HG03521 (cell line): ENCODE measurements at regions not wholly inside any gene's neighbourhood (a gene's known extent, or its start where the extent isn't known, plus 50 kb on each side); places are given as distances from the start of the nearest gene placed in this dataset.
"Not testable (repeated sequence)": the region's sequence is repeated elsewhere in the genome, so short reads cannot be mapped to it uniquely, and the experiment has no call there.

Source experiments
- ATAC-seq: cut with Tn5 transposase; IDR thresholded peaks from one replicate; pipeline ENCODE4 v1.9.1; 2021; ENCODE audit warnings: mild to moderate bottlenecking, moderate library complexity; ENCODE audit not compliant: unreplicated experiment

DNA sequence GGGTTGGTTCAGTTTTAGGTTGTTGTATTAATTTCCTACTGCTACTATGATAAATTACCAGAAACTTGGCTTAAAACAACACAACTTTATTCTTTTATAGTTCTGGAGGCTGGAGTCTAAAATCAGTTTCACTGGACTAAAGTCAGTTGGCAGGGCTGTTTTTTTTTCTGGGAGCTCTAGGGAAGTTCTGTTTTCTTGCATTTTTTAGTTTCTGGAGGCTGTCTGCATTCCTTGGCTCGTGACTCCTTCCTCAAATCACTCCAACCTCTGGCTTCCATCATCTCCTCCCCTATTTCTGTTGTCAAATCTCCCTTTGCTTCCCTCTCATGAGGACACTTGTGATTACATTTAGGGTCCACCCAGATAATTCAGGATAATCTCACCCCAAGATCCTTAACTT is 51.3 kb upstream of the SUB1 start:
- ATAC-seq: no peak

GRCh38 chr5:32531885-32532520 is 53.4 kb upstream of the SUB1 start:
- ATAC-seq: peak; percentile 66

- not testable (repeated sequence) for ATAC-seq
Measured at GRCh38 chr5:32527321-32527720, 58.0 kb upstream of the SUB1 start.

DNA sequence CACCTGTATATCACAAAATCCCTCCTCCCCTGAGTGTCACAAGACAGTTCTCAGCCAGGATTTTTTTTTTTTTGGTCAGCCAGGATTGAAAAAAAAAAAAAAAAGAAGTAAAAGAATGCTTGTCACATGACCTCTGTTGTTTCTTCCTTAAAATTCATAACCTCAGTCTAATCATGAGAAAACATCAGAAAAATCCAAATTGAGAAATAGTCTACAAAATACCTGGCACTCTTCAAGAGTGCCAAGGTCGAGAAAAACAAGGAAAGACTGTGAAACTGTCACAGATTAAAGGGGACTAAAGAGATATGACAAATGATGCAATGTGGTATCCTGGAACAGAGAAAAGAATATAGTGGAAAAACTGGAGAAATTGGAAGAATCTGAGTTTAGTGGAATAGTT is 58.5 kb upstream of the SUB1 start:
- ATAC-seq: no peak

- no peak for ATAC-seq
Measured at GRCh38 chr5:32523625-32524024, 61.7 kb upstream of the SUB1 start.

- ATAC-seq: no peak
Measured at GRCh38 chr5:32522429-32523143, 62.8 kb upstream of the SUB1 start.

DNA sequence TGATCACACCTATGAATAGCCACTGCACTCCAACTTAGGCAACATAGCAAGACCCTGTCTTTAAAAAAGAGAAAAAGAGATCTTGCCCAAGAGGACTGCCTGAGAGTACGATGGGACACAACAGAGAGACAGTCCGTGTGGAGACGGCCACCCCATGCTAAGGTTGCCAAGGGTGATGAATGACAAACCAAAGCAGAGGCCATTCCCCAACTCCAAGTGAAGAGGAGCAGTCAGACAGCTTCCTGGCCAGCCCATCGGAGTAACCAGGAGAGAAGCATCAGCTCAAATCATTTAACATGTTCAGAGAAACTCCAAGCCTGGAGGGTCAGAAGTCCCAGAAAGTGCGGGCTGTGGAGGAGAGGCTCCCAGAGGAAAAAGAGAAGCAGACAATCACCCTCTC is 63.9 kb upstream of the SUB1 start:
- no peak for ATAC-seq

- no peak for ATAC-seq
Measured at GRCh38 chr5:32520972-32521371, 64.4 kb upstream of the SUB1 start.

- ATAC-seq: no peak
Measured at GRCh38 chr5:32520356-32520755, 65.0 kb upstream of the SUB1 start.

- ATAC-seq: no peak
Measured at GRCh38 chr5:32519508-32519907, 65.8 kb upstream of the SUB1 start.

GRCh38 chr5:32514806-32515205 is 70.3 kb upstream of the ZFR start:
- ATAC-seq: no peak

DNA sequence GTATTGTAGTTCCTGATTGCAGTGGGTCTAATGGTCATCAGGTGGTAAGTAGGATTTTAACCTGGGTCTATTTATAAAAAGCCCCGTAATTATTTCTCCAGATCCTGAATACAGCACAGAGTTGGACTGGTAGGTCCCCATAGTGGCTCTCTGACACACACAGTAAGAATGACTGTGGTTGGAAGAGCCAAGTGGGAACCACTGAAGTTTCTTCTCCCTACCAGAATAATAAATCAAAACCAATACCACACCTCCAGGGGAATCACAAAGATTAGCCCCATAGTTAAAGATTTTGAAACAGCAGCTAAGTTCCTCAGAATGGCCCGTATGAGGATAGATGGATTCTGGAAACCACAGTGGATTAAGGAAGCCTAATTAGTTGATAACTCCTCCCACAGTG is 68.4 kb upstream of the ZFR start:
- no peak for ATAC-seq

GRCh38 chr5:32511776-32512374 is 67.3 kb upstream of the ZFR start:
- ATAC-seq: no peak

- ATAC-seq: no peak
Measured at GRCh38 chr5:32510860-32511259, 66.3 kb upstream of the ZFR start.

DNA sequence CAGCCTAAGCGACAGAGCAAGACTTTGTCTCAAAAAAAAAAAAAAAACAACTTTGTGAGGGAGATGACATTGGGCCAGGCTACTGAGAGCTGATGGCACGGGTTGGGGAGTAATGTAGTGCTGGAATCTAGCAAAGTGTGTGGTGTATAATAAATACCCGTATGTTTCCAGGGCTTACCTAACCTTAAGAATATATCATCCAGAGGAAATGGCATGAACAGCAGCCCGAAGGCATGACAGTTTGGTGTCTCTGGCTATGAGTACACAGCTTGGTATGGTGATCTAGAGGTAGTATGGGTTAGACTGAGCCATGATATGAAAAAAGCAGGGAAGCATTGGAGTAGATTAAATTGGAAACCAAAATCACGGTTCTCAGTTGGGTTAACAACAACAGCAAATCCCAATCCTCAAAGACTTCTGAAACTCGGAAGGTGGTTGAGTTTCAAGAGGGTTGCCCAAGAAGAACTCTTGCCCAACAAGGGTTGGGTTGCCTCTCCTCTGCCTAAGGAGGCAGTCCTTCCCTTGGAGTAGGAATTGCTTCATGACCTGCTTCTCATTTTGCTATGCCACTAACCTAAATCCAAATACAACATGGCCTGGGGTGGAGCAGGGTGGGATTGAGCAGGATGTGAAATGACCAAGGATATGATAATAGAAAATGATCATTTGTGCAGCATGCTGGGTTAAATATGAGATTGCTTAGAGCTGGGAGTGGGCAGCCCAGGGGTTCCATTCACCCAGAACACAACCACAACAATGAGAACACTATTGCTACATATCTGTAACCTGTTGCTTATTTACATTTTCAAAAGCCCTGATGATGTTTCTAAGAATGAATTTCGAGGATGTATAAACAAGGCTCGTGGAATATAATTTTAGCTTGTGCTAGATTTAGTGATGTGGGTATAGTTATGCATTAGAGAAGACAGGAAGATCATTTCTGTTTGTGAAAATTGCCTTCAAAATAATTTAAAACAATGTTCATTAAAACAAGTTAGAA is 64.6 kb upstream of the ZFR start:
- ATAC-seq: no peak

DNA sequence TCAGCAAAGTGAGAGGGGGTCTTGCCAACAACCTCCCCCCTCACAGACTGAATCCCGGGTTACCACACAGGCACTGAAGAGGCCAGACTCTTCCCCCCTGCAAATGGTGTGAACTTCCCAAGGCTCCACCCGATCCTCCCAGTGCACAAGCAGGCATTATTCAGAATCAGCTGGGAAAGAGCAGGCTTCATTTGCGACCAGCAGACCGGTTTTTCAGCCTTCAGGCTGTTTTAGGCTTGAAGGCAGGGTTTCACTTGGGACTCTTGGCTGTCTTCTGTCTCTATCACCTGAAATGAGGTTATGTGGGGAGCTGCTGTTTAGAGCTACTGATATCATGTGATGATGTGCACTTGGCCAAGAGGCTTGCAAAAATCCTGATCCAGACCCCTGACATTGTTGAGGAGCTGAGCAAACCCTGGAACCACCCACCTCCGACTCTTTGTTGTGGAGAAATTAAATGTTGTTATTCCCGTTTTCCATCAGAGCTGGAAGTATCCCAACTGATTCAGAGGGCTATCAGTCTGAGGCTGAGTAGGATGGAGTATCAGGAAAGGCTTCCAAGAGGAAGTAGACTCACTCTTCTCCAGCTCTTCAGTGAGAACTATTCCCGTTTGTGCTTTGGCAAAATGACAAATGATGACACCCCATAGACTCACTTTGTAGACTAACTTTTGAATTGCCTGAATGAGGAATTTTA is 63.3 kb upstream of the ZFR start:
- ATAC-seq: no peak

- no peak for ATAC-seq
Measured at GRCh38 chr5:32506799-32507198, 62.3 kb upstream of the ZFR start.

- ATAC-seq: no peak
Measured at GRCh38 chr5:32506201-32506661, 61.7 kb upstream of the ZFR start.

GRCh38 chr5:32505756-32506155 is 61.2 kb upstream of the ZFR start:
- no peak for ATAC-seq

GRCh38 chr5:32504989-32505596 is 60.6 kb upstream of the ZFR start:
- no peak for ATAC-seq
